Spleen (tissue), 11 donors: ENCODE measurements at regions not wholly inside any gene's neighbourhood (a gene's known extent, or its start where the extent isn't known, plus 50 kb on each side); places are given as distances from the start of the nearest gene placed in this dataset.

Experiments used
- DNase-seq: peaks from one replicate; pipeline ENCODE4 v3.0.0-alpha.2; 2020
- H3K27ac ChIP-seq, 8 donors: fragments of 200-600 bp; sonication (generic) in 7 of 8; 1 replicate in 4 of 8; 2 replicates in 4 of 8; pipeline versions ENCODE4 v1.5.0 to v1.8.0; 2016 to 2021; ENCODE audit warnings: inconsistent platforms in 4 of 8, mild to moderate bottlenecking in 4 of 8, moderate library complexity in 1 of 8
- H3K27me3 ChIP-seq, 7 donors: fragments of 200-600 bp; sonication (generic) in 6 of 7; replicated peaks in 1 of 7; 1 replicate in 4 of 7; 2 replicates in 3 of 7; pipeline versions ENCODE4 v1.5.0 to v1.8.0; 2016 to 2021; ENCODE audit warnings: inconsistent platforms in 3 of 7, mild to moderate bottlenecking in 1 of 7
- H3K36me3 ChIP-seq, 6 donors: fragments of 200-600 bp; sonication (generic) in 5 of 6; 1 replicate in 4 of 6; 2 replicates in 2 of 6; pipeline versions ENCODE4 v1.5.0 to v1.8.0; 2016 to 2021; ENCODE audit warnings: inconsistent platforms in 2 of 6
- H3K4me1 ChIP-seq, 6 donors: fragments of 200-600 bp; sonication (generic) in 5 of 6; 1 replicate in 3 of 6; 2 replicates in 3 of 6; pipeline versions ENCODE4 v1.5.0 to v1.8.0; 2016 to 2021; ENCODE audit warnings: inconsistent platforms in 3 of 6
- H3K4me3 ChIP-seq, 8 donors: fragments of 200-600 bp; sonication (generic) in 7 of 8; 1 replicate in 4 of 8; 2 replicates in 4 of 8; pipeline versions ENCODE4 v1.5.0 to v1.8.0; 2016 to 2021; ENCODE audit warnings: inconsistent platforms in 4 of 8, mild to moderate bottlenecking in 4 of 8, moderate library complexity in 2 of 8
- H3K9me3 ChIP-seq, 8 donors: fragments of 200-600 bp; sonication (generic) in 7 of 8; 1 replicate in 4 of 8; 2 replicates in 4 of 8; pipeline versions ENCODE4 v1.5.0 to v1.8.0; 2016 to 2021; ENCODE audit warnings: inconsistent platforms in 4 of 8
- CTCF ChIP-seq, 11 experiments: fragments of 200-600 bp in 7 of 11; fragments of 450-650 bp in 4 of 11; sonication (generic) in 4 of 11; IDR thresholded peaks in 8 of 11; conservative IDR thresholded peaks in 3 of 11; 1 replicate in 7 of 11; 2 replicates in 4 of 11; pipeline versions ENCODE4 v1.4.0 to v1.8.0; 2016 to 2021; ENCODE audit warnings: antibody characterized with exemption in 11 of 11, inconsistent platforms in 4 of 11, mild to moderate bottlenecking in 1 of 11
- POLR2A ChIP-seq, 3 donors: fragments of 450-650 bp; IDR thresholded peaks; one replicate each; pipeline ENCODE4 v1.5.1; 2017; ENCODE audit warnings: antibody characterized with exemption in 3 of 3, mild to moderate bottlenecking in 1 of 3
- POLR2AphosphoS5 ChIP-seq, 3 donors: sonication (generic); formaldehyde crosslinking; IDR thresholded peaks; one replicate each; pipeline ENCODE4 v1.5.1; 2017; ENCODE audit warnings: antibody characterized with exemption in 3 of 3
- WGBS, 5 donors: extraction: QIAGEN DNeasy Blood & Tissue Kit in 3 of 5; methylation state at CpG; one replicate each; pipeline versions ENCODE4 v1.1.5 to v1.1.7; 2013 to 2018; 5-methylcytosine and 5-hydroxymethylcytosine counted together
- intact Hi-C: fragments of 100-400 bp; cut with DNase I; formaldehyde crosslinking; loops from one replicate; pipeline ENCODE4 v1.15.0; 2023; ENCODE audit warnings: low total_unique reads
- donor health status: healthy with polysubstance abuse.
- donor health status: DM: no; HTN: no; CAD: no; lungs with moderate emphysema.
- donor health status: DM: no; HTN: no; CAD: no.
- donor health status: Bipolar disorder and iron deficiency.
- donor health status: healthy.
- donor health status: DM: no; HTN: no; CAD: no.
- donor health status: DM: yes; HTN: yes; CAD: no.

- no peaks in the 10 kb centered on the region for H3K9me3 ChIP-seq
- 63 to 72% (median 72%) methylated on average over 14 of the region's 14 CpGs for WGBS, 5 donors
- intact Hi-C loops, result no loop called here
- TF ChIP-seq CTCF (IDR thresholded peaks at IDR 0.05 in 8 of 11, conservative IDR thresholded peaks at IDR 0.05 in 3 of 11), result peak in 7 of 11 experiments; percentile 8 to 40 (median 31)
- TF ChIP-seq POLR2AphosphoS5 (IDR thresholded peaks at IDR 0.05), result no peak
- H3K27ac ChIP-seq, result no peak overlapping the region
- H3K4me1 ChIP-seq, result no peaks in the 10 kb centered on the region
- no peaks in the 10 kb centered on the region for H3K27me3 ChIP-seq
- no peak overlapping the region for H3K4me3 ChIP-seq
- no peaks in the 10 kb centered on the region for H3K36me3 ChIP-seq
- DNase-seq, result no peak
These were observed 163.4 kb upstream of the NCAM1 start for GRCh38 chr11:112797648-112798293.

DNA sequence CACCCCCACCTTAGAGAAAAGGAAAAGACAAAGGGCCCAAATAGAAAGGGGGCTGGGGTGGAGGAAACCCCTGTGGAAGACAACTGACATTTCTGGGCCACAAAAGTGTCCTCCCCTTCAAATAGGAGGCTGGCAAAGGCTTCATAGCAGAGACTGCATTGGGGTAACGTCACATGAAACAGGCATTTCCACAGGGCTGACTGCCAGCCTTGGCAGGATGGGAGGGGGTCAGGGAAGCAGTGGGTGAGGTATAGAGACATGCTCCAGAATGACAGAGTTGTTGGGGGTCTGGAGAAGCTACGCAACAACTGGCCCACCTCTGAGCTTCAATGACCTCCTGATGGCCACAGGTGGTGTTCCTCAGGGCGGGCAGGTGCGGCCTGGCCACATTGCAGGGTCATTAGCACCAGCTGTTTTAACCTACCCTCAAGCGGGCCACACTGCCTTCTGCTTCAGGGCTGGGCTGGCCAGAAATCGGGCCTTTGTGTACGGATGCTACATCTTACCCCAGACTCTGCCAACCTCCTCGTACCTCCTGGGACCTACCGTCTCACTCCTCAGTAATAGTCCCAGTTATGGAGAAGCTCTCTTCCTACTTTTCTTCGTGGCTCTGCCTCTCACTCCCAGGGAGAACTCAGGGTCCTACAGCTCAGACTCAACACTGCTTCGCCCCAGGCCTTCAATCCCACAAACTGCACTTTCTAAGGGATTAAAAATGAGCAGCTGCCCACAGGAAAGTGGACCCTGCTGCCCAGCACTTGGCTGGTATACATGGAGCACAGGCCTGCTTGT lies 160.0 kb upstream of the NCAM1 start:
- H3K27ac ChIP-seq, result no peak overlapping the region
- H3K4me1 ChIP-seq, result no peaks in the 10 kb centered on the region
- peaks cover 0 to 4% (median 0%) of the 10 kb centered on the region in 8 donors for H3K9me3 ChIP-seq
- no peak overlapping the region for H3K4me3 ChIP-seq
- WGBS, 5 donors, result 77 to 92% (median 87%) methylated on average over 8 to 11 of the region's 11 CpGs
- intact Hi-C loops, result no loop called here
- H3K27me3 ChIP-seq, result no peaks in the 10 kb centered on the region
- TF ChIP-seq POLR2AphosphoS5 (IDR thresholded peaks at IDR 0.05) (no peak), CTCF (IDR thresholded peaks at IDR 0.05 in 8 of 11, conservative IDR thresholded peaks at IDR 0.05 in 3 of 11) (no peak), POLR2A (IDR thresholded peaks at IDR 0.05) (no peak)
- no peaks in the 10 kb centered on the region for H3K36me3 ChIP-seq
- no peak for DNase-seq

DNA sequence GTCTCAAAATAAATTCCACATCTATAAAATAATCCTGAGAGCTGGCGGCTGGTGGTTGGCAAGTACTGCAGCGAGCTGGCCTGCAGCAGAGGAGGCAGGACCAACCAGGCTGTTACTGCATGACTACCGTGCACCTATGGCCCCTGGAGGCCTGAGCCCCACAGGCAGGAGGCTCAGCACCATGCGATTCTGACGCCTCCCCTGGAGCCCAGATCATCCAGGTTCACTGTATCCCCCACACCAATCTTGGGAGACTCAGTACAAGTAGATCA lies 159.5 kb upstream of the NCAM1 start:
- TF ChIP-seq POLR2A (IDR thresholded peaks at IDR 0.05), result no peak
- TF ChIP-seq POLR2AphosphoS5 (IDR thresholded peaks at IDR 0.05), result no peak
- no peak for TF ChIP-seq CTCF (IDR thresholded peaks at IDR 0.05 in 8 of 11, conservative IDR thresholded peaks at IDR 0.05 in 3 of 11)
- intact Hi-C loops, result no loop called here
- WGBS, 5 donors, result 69 to 94% (median 80%) methylated on average over 3 to 5 of the region's 5 CpGs

DNA sequence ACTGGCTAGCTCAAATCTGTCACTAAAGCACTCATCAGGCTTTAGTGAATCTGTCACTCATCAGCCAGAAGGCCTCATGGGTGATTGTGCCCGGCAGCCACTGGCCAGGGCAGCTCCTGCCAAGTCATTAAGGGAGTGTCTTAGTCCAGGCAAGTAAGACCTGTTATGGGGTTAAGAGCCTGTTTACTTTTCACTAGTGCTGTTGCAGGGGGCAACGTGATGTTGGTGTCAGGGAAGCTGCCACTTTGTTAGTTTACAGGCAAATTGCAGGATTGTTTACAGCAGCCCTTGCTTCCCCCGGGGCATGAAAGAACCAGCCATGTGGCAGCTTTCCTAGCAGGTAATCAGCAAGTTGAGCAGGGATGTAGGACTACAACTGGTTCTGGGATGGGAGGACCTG lies 155.6 kb upstream of the NCAM1 start:
- TF ChIP-seq POLR2A (IDR thresholded peaks at IDR 0.05) (no peak), POLR2AphosphoS5 (IDR thresholded peaks at IDR 0.05) (no peak), CTCF (IDR thresholded peaks at IDR 0.05 in 8 of 11, conservative IDR thresholded peaks at IDR 0.05 in 3 of 11) (no peak)

More for the DNA sequence above, 159.5 kb upstream of the NCAM1 start:
- no peak for DNase-seq
- H3K27me3 ChIP-seq, result no peaks in the 10 kb centered on the region
- H3K27ac ChIP-seq, result no peak overlapping the region
- no peaks in the 10 kb centered on the region for H3K4me1 ChIP-seq
- peaks cover 0 to 4% (median 0%) of the 10 kb centered on the region in 8 donors for H3K9me3 ChIP-seq
- no peak overlapping the region for H3K4me3 ChIP-seq
- H3K36me3 ChIP-seq, result no peaks in the 10 kb centered on the region

More for the DNA sequence above, 155.6 kb upstream of the NCAM1 start:
- Histone ChIP-seq H3K4me3 (no peak overlapping the region), H3K36me3 (no peaks in the 10 kb centered on the region), H3K9me3 (peaks cover 0 to 4% (median 0%) of the 10 kb centered on the region in 8 donors), H3K4me1 (no peaks in the 10 kb centered on the region), H3K27me3 (no peaks in the 10 kb centered on the region), H3K27ac (no peak overlapping the region)
- DNase-seq, result no peak
- intact Hi-C loops, result no loop called here
- 14 to 59% (median 32%) methylated on average over 2 to 3 of the region's 3 CpGs for WGBS, 5 donors
